ENCODE measurements at regions not wholly inside any gene's neighbourhood (a gene's known extent, or its start where the extent isn't known, plus 50 kb on each side); places are given as distances from the start of the nearest gene placed in this dataset.

GRCh38 chr16:47806309-47806847 is 345.2 kb downstream of the PHKB start:
- Mint-ChIP-seq H3K27ac (no peak overlapping the region), H3K4me1 (ENCODE audit: low read depth) (no peaks in the 10 kb centered on the region)

GRCh38 chr16:47787696-47788095 is 326.6 kb downstream of the PHKB start:
- H3K36me3 Mint-ChIP-seq (ENCODE audit: low read depth), result no peaks in the 10 kb centered on the region
- no peak overlapping the region for H3K27ac Mint-ChIP-seq
- no peak overlapping the region for H3K4me3 Mint-ChIP-seq
- DNase-seq (ENCODE audit: low spot score), result no peak
- H3K4me1 Mint-ChIP-seq (ENCODE audit: low read depth), result no peaks in the 10 kb centered on the region
- H3K9me3 Mint-ChIP-seq, result peaks cover 25% of the 10 kb centered on the region
- H3K27me3 Mint-ChIP-seq (ENCODE audit: low read depth), result peaks cover 4% of the 10 kb centered on the region

More at GRCh38 chr16:47806309-47806847, 345.2 kb downstream of the PHKB start:
- Mint-ChIP-seq H3K27me3 (ENCODE audit: low read depth) (no peaks in the 10 kb centered on the region), H3K9me3 (no peaks in the 10 kb centered on the region), H3K4me3 (no peak overlapping the region), H3K36me3 (ENCODE audit: low read depth) (no peaks in the 10 kb centered on the region)
- DNase-seq (ENCODE audit: low spot score), result no peak

- peaks cover 10% of the 10 kb centered on the region for H3K4me1 Mint-ChIP-seq (ENCODE audit: low read depth)
- H3K36me3 Mint-ChIP-seq (ENCODE audit: low read depth), result peaks cover 1% of the 10 kb centered on the region
- H3K27ac Mint-ChIP-seq, result no peak overlapping the region
These were observed 320.5 kb downstream of the PHKB start for GRCh38 chr16:47781673-47782072.

GRCh38 chr16:47780213-47780875 is 319.2 kb downstream of the PHKB start:
- H3K4me3 Mint-ChIP-seq, result peak overlapping the region; percentile 79
- peaks cover 1% of the 10 kb centered on the region for H3K36me3 Mint-ChIP-seq (ENCODE audit: low read depth)
- H3K27ac Mint-ChIP-seq, result no peak overlapping the region
- peaks cover 4% of the 10 kb centered on the region for H3K9me3 Mint-ChIP-seq
- H3K4me1 Mint-ChIP-seq (ENCODE audit: low read depth), result peaks cover 10% of the 10 kb centered on the region
- peaks cover 4% of the 10 kb centered on the region for H3K27me3 Mint-ChIP-seq (ENCODE audit: low read depth)
- DNase-seq (ENCODE audit: low spot score), result no peak

More at GRCh38 chr16:47781673-47782072, 320.5 kb downstream of the PHKB start:
- peaks cover 4% of the 10 kb centered on the region for H3K27me3 Mint-ChIP-seq (ENCODE audit: low read depth)
- no peak for DNase-seq (ENCODE audit: low spot score)
- H3K9me3 Mint-ChIP-seq, result no peaks in the 10 kb centered on the region
- no peak overlapping the region for H3K4me3 Mint-ChIP-seq

- peaks cover 1% of the 10 kb centered on the region for H3K36me3 Mint-ChIP-seq (ENCODE audit: low read depth)
These were observed 318.3 kb downstream of the PHKB start for GRCh38 chr16:47779201-47780016.

GRCh38 chr16:47778106-47778801 is 317.1 kb downstream of the PHKB start:
- Mint-ChIP-seq H3K27me3 (ENCODE audit: low read depth) (peaks cover 1% of the 10 kb centered on the region), H3K4me1 (ENCODE audit: low read depth) (peaks cover 10% of the 10 kb centered on the region), H3K36me3 (ENCODE audit: low read depth) (peaks cover 1% of the 10 kb centered on the region), H3K27ac (no peak overlapping the region), H3K9me3 (peaks cover 9% of the 10 kb centered on the region), H3K4me3 (no peak overlapping the region)
- DNase-seq (ENCODE audit: low spot score), result no peak

More at GRCh38 chr16:47779201-47780016, 318.3 kb downstream of the PHKB start:
- peak; percentile 19 for DNase-seq (ENCODE audit: low spot score)
- Mint-ChIP-seq H3K4me1 (ENCODE audit: low read depth) (peaks cover 10% of the 10 kb centered on the region), H3K27ac (peak overlapping the region; percentile 86), H3K27me3 (ENCODE audit: low read depth) (peaks cover 4% of the 10 kb centered on the region), H3K4me3 (peak overlapping the region; percentile 79), H3K9me3 (peaks cover 5% of the 10 kb centered on the region)

- peaks cover 9% of the 10 kb centered on the region for H3K9me3 Mint-ChIP-seq
- H3K4me3 Mint-ChIP-seq, result no peak overlapping the region
- DNase-seq (ENCODE audit: low spot score), result no peak
- peaks cover 1% of the 10 kb centered on the region for H3K36me3 Mint-ChIP-seq (ENCODE audit: low read depth)
- H3K27me3 Mint-ChIP-seq (ENCODE audit: low read depth), result peaks cover 2% of the 10 kb centered on the region
- H3K27ac Mint-ChIP-seq, result no peak overlapping the region
- H3K4me1 Mint-ChIP-seq (ENCODE audit: low read depth), result peaks cover 10% of the 10 kb centered on the region
These were observed 316.1 kb downstream of the PHKB start for GRCh38 chr16:47777220-47777619.

- peaks cover 9% of the 10 kb centered on the region for H3K9me3 Mint-ChIP-seq
- H3K27me3 Mint-ChIP-seq (ENCODE audit: low read depth), result peaks cover 5% of the 10 kb centered on the region
- H3K4me1 Mint-ChIP-seq (ENCODE audit: low read depth), result peaks cover 6% of the 10 kb centered on the region
- no peak overlapping the region for H3K27ac Mint-ChIP-seq
- no peak for DNase-seq (ENCODE audit: low spot score)
- peaks cover 1% of the 10 kb centered on the region for H3K36me3 Mint-ChIP-seq (ENCODE audit: low read depth)
- no peak overlapping the region for H3K4me3 Mint-ChIP-seq
These were observed 313.5 kb downstream of the PHKB start for GRCh38 chr16:47774661-47775060.

- H3K4me3 Mint-ChIP-seq, result no peak overlapping the region
- H3K4me1 Mint-ChIP-seq (ENCODE audit: low read depth), result no peaks in the 10 kb centered on the region
These were observed 292.5 kb downstream of the PHKB start for GRCh38 chr16:47753659-47754058.

More at GRCh38 chr16:47753659-47754058, 292.5 kb downstream of the PHKB start:
- no peaks in the 10 kb centered on the region for H3K36me3 Mint-ChIP-seq (ENCODE audit: low read depth)
- no peak for DNase-seq (ENCODE audit: low spot score)
- H3K9me3 Mint-ChIP-seq, result no peaks in the 10 kb centered on the region
- no peak overlapping the region for H3K27ac Mint-ChIP-seq
- no peaks in the 10 kb centered on the region for H3K27me3 Mint-ChIP-seq (ENCODE audit: low read depth)
